ENCODE measurements at regions not wholly inside any gene's neighbourhood (a gene's known extent, or its start where the extent isn't known, plus 50 kb on each side); places are given as distances from the start of the nearest gene placed in this dataset.

DNA sequence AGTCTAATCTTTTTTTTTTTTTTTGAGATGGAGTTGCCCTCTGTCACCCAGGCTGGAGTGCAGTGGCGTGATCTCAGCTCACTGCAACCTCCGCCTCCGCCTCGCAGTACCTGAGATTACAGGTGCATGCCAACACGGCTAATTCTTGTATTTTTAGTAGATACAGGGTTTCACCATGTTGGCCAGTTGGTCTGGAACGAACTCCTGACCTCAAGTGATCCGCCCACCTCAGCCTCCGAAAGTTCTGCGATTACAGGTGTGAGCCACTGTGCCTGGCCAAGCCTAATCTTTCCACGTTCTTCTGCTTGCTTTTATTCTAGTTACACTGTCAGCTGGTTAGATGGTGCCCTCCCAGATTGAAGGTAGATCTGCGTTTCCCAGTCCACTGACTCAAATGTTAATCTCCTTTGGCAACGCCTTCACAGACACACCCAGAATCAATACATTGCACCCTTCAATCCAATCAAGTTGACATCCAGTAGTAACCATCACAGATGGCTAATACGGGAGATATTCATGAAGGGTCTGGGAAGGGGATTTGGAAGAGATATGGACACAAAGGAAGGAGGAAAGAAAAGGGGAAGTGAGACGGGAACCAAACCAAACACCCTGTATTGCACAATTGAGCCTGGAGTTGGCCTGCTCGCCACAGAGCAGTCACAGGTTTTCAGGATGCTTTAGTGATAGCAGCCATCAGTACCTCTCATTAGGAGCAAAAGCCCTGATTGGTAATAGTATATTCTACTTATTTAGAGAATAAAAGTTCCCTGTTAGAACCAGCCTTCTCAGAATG, 229.8 kb downstream of the PIK3C3 start:
- DNase-seq (ENCODE audit: low read depth, low spot score), result no peak

DNA sequence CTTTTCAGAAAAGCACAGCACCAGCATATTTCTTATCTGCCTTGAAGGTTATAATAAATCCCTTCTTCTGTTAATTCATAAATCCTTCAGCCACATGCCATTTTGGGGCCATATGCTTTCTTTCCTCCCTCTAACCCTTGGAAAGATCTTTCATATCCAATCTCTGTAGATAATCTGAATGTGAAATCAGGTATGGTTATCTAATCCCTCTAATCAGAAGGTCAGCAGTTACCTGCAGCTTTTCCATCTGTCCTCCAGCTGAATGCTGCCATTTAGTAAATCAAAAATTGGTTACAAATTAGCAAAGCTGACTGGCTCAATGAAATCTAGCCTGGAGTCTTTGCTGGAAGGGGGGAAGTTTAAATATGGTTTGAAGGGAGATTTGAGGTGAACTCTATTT, 230.5 kb downstream of the PIK3C3 start:
- no peak for DNase-seq (ENCODE audit: low read depth, low spot score)

DNA sequence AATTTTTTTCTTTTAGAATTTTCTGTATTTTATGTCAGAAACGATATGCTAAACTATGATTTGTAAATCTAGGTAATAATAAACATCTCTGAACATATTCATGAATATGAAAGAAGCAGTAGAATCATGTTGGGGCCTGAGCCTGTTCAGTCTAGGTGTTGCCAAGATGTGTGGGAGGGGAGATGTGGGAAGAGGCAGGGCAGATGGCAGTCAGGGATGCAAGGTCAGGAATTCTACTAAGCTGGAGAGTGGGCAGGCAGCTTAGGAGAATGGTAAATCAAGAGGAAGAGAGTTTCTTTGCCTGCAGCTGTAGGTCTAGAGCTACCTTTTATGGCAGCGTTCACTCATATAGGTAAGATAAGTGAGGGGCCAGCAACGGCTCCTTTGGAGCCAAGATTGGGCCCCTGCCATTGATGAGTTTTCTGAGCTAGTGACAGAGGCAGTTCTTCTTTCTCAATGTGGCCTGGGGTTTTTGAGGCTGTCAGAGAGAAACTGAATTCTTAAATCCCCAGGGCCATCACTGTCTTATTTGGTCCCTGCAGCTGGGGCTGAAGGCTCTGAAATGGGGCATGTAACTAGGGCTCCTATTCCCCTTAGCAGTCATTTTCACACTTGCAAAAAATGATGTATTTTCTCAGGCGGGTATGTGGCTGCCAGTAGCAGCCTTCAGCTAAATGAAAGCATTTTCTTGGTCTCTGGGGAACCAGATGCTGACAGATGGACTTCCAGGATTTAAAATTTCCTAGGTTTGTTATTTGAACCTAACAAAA, 232.8 kb downstream of the PIK3C3 start:
- no peak for DNase-seq (ENCODE audit: low read depth, low spot score)

DNA sequence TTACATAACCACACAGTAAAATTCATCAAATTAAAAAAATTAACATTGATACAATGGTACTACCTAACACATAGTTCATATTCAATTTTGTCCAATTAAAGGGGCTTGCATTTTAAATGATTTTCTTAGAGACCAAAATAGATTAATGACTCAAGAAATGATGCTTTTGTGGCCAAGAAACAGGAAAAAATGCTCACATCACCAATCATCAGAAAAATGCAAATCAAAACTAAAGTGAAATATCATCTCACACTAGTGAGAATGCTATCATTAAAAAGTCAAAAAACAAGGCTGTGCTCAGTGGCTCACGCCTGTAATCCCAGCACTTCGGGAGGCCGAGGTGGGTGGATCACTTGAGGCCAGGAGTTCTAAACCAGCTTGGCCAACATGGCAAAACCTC, 235.6 kb downstream of the PIK3C3 start:
- DNase-seq (ENCODE audit: low read depth, low spot score), result no peak

DNA sequence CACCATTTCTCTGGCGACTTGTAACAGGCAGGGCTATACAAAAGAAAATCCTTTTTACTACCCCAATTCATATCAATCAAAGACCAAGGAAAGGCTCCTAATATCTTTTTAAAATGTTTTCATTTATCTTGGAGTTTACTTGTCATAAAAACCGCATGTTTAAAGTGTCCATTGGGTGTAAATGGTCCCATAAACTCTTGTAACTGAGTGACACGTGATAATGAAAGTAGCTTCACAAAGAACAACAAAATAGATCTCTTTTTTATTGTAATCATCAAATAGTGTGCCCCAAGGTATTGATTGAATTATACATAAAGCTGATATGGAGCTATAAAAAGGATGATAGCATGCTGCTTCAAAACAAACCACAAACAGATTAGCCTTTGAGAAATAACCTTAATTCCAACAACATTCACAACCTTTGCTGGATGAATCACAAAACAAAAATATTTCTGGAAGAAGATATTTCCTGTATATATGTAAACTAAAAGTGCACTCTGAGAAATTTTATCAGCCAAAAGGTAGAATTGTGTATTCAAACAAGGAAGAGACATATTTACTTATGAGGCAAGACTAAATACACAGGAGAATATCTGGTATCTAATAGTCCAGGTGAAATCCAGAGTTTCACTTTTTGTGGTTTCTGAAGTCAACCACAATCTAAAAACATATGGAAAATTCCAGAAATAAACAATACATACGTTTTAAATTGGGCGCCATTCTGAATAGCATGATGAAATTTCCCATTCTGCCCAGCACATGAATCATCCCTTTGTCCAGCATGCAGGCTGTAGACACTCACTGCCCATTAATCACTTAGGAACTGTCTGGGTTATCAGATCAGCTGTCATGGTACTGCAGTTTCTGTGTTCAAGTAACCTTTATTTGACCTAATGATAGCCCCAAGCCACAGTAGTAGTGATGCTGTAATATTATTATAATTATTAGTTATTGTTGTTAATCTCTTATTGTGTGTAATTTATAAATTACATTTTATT, 237.5 kb downstream of the PIK3C3 start:
- DNase-seq (ENCODE audit: low read depth, low spot score), result no peak

DNA sequence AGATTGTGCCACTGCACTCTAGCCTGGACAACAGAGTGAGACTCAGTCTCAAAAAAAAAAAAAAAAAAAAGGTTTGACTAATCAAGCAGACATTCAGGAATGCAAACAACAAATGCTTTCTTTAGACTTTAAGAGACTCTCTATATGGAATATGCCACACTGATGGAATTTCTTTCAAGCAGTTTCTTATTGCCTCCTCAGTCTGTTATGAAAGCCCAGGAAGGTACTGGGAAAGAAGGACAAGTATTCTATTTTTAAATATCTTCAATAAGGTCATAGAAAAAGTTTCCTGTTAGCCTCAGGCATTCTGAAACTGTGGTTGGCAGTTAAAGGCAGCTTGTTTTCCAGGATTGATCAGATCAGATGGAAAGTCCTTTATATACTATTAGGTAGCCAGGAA, 241.6 kb downstream of the PIK3C3 start:
- no peak for DNase-seq (ENCODE audit: low read depth, low spot score)

DNA sequence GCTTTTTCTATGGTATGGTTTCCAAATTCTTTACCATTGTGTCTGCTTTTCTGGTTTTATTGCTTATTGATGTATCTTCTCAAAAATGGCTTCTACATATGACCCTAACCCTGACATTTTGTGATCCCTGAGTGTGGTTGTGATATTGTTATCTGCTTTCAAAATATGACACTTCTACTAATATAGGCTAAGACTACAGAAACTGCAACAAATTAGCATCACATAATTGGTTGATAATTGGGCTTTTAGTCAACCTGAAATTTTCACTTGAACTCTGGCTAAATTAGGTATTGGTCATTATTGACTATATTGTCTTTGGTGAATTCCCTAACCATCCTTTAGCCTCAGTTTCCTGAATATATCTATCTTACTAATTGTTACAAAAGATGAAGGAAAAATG, 246.1 kb downstream of the PIK3C3 start:
- no peak for DNase-seq (ENCODE audit: low read depth, low spot score)

DNA sequence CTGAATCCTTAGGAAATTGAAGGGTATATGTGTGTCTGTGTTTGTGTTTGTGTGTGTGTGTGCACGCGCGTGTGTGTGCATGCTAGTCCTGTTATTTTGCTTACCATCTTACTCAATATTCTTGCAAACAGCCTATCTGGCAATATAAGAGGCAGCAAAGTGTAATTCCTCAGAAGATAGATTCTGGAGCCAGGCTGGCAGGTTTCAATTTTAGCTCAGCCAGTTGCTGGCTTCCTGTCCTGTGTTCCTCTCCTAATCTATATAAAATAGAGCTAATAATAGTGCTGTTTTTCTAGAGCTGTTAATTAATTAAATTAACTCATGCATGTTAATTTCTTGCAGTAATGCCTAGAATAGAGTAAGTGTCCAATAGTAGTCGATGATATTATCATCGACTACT, 256.2 kb downstream of the PIK3C3 start:
- DNase-seq (ENCODE audit: low read depth, low spot score), result no peak

DNA sequence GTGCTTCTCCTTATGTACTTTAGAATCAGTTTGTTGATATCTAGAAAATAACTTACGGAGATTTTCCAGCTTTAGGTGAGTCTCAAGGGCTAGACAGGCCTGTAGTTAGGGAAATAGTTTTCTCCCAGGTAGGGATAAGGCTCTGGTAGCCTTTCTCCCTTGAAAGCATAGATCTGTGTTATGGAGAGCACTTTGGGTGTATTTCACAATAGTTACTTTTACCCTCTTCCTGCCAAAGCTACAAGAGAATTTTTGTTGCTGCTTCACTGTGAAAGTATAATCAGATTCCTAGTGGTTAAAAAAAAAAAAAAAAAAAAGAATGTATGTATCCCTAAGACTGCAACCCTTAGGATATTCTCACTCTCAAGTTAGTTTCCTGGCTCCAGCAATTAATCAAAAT, 267.5 kb downstream of the PIK3C3 start:
- no peak for DNase-seq (ENCODE audit: low read depth, low spot score)

DNA sequence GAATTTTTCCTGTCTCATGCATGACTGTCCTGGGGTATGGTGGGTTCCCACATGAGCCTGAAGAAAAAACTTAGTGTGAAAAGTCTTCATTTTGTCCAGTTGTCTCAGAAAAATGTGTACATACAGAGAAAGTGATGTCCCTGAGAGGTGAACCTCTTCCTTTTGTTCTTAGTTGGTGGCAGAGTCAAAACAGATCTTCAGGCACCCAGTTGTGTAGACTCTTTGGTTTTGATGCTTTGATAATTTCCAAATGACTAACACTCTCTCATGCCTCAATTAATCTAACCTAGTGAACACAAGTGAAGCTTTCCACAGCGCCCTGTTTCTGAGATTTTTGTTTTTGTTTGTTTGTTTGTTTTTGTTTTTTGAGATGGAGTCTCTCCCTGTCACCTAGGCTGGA, 273.5 kb downstream of the PIK3C3 start:
- no peak for DNase-seq (ENCODE audit: low read depth, low spot score)

DNA sequence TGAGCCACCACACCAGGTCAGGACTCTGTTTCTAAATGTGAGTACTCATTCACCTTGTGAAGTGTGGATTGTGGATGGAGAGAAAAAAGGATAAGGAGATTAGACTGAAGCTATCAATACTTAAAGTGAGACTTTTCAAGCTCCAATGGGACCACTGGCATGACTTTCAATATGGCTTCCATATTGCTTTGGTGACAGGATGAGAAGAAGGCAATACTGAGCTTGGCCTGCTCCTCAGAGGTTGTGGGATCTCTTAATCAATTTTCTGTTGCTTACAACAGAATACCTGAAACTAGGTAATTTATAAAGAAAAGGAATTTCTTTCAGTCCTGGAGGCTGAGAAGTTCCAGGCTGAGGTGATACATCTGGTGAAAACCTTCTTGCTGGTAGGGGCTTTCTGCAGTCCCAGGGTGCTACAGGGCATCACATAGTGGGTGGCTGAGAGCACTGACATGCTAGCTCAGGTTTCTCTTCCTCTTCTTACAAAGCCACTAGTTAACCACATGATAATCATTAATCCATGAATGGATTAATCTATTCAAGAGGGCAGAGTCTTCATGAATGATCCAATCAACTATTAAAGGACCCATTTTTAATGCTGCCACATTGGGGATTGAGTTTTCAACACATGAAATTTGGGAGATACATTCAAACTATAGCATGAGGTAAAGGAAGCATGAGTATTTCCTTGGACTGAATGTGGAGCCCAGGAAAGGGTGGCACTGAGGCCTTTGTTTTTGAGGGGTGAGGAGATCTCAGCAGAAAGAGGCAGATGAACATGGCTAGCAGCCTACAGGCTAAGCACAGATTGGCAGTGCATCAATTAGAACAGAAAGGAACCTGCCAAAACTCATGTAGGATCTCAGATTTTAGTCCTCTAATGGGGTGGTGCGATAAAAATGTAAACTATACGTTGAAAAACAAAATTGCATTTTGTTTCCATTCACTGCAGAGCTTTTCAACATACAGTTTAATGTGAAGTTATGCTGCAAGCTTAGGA, 274.5 kb downstream of the PIK3C3 start:
- DNase-seq (ENCODE audit: low read depth, low spot score), result no peak

DNA sequence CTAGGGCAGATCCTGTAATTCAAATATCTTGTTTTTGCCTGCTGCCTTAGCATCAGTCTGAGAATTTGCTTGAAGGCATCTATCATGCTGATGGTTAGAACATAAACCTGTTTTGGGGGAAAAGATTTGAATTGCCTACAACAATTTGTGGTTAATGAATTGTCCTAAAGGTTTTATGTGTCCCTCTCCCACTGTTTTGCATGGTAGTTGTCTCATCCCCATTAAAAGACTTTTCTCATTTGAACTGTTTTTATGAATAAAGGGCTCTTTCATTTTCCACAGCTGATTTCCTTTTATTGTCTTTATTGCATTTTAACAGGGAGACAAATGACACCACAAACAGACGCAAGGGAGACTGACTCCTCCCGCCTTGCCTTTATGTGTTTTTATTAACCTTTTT, 275.6 kb downstream of the PIK3C3 start:
- DNase-seq (ENCODE audit: low read depth, low spot score), result no peak

DNA sequence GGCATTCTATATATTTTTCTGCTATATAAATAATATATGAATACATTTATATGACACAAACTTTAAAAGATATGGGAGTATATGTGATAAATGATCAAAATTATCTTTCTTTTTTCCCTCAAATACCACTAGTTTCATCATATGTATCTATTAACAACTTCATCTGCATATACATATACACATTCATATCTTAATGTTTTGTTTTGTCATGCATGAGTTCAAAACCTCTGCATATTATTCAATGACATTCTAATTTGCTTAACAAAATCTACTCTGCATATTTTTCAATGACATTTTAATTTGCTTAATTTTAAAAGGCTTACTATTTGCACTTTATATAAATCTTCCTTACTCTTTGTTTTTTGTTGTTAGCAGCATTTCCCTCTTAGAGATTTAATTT, 276.2 kb downstream of the PIK3C3 start:
- no peak for DNase-seq (ENCODE audit: low read depth, low spot score)

DNA sequence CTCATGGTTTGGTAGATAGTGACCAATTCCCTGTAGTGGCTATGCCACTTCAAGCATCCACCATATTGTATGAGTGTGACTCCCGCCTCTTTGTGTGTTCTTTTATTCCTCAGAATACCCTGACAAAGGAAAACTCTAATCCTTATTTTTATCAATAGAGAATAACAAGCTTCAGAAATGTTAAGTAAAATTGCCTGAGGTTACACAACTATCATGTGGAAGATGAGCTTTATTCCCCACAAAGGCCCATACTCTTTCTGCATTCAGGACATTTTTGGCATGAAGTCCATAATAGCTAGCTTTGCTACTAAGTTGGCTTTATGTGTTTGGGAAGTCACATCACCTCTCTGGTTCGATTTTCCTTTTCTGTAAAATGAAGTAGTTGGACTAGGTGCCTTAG, 276.8 kb downstream of the PIK3C3 start:
- no peak for DNase-seq (ENCODE audit: low read depth, low spot score)

DNA sequence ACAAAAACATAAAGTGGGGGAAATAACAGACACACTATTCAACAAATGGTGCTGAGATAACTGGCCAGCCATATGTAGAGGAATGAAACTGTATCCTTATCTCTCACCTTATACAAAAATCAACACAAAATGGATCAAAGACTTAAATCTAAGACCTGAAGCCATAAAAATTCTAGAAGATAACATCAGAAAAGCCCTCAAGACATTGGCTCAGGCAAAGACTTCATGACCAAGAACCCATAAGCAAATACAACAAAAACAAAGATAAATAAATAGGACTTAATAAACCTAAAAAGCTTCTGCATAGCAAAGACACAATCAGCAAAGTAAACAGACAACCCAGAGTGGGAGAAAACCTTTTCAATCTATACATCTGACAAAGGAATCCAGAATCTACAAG, 278.9 kb downstream of the PIK3C3 start:
- DNase-seq (ENCODE audit: low read depth, low spot score), result no peak

DNA sequence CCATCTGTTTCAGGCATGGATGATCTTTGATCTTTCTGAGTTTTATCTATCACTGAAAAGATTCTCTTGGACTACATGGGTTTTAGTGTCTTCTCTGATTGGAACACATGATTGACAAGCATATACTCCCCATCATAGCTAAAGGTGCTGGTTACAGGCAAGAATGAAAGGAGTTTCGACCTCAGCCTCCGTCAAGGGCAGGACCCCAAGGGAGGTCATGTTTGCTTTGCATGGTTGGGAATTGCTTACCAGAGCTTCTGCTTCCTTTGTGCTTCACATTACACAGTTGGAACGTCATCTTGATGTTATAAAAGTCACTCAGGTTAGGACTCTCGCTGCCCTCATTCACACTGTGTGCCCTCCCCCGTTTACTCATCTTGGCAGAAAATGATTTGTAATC, 287.7 kb downstream of the PIK3C3 start:
- DNase-seq (ENCODE audit: low read depth, low spot score), result no peak

DNA sequence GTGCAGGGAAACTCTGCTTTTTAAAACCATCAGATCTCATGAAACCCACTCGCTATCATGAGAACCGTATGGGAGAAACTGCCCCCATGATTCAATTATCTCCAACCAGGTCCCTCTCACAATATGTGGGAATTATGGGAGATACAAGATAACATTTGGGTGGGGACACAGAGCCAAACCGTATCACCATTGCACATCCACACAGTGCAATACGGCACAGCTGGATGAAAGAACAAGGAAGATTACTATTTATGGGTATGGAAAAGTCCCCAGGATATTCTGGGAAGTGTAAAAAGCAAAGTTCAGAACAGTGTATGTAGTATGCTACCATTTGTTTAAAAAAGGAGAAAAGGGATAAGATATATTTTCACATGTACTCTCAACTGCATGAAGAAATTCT, 290.1 kb downstream of the PIK3C3 start:
- DNase-seq (ENCODE audit: low read depth, low spot score), result no peak

DNA sequence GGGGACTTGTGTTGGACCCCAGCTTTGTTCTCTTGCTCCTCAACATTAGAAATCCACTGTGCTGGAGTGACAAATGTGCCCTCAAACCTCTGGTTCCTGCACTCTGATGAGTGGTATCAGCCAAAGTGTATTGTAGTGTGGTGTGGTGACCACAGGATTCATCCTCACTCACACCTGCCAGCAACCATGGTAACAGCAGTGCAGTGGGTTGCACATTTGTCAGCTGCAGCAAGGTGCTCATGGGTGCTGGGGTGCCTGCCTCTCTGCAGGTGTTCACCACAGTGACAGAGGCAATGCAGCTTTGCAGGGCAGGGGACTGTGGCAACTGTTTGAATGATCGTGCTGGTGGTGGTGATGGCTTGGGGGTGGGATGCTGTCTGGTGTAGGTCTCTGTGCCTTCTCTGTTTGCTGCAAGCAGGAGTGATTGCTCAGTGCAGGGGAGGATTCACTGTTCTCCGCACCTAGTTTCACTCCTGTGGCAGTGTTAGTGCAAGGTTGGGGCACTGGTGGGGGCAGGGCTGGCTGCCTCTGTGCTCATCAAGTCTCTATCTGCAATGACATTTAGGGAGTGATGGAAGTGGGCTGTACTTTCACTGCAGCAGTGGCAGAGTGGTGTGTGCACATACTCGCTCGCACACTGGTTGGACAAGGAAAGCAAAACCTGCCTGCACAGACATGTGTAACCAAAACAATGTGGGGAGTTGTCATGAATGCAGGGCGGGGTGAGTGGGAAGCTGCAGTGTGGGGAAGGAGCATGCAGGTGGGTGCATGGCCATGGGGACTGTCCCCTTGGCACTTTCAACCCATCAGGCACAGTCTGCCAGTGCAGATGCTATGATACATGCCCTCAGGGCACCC, 301.1 kb downstream of the PIK3C3 start:
- no peak for DNase-seq (ENCODE audit: low read depth, low spot score)

DNA sequence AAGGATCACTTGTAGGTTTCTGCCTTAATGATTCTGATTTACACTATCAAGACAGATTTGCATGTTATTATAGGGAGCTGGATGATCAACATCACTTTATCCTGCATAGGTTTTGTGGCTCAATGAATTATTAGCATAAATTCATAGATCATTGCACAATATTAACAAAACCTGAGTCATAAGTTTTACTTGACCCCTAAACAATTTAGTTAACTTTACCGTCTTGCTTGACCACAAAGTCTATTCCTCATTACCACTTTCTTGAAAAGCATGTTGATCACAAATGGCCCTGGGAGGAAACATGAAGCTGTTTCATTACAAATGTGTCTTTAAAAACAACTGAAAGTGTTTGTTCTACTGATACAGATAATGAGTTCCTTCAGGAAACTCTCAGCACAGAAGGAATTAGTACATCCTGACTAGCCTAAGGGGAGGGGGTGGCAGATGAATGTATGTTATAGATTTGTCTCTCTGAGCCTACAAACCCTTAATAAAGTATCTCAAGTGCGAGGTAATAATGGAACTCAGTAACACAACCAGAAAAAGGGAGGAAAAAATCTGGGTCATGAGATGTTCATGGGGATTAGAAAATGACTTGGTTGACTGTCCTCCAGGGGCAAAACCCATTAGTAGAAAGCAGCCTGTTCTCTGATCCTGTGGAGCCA, 303.4 kb downstream of the PIK3C3 start:
- no peak for DNase-seq (ENCODE audit: low read depth, low spot score)
